ENCODE measurements at regions not wholly inside any gene's neighbourhood (a gene's known extent, or its start where the extent isn't known, plus 50 kb on each side); places are given as distances from the start of the nearest gene placed in this dataset.

- intact Hi-C loops (cut with DNase I) = no loop called here
- ATAC-seq (no peak), DNase-seq (ENCODE audit: low spot score) (no peak)
These were observed 348.4 kb upstream of the IL12A start for GRCh38 chr3:159640225-159640624.

GRCh38 chr3:159643406-159643805, 345.2 kb upstream of the IL12A start:
- ATAC-seq (no peak), DNase-seq (ENCODE audit: low spot score) (no peak)
- intact Hi-C loops (cut with DNase I) = no loop called here

- intact Hi-C loops (cut with DNase I) = no loop called here
- ATAC-seq = no peak
- no peak for DNase-seq (ENCODE audit: low spot score)
These were observed 342.8 kb upstream of the IL12A start for GRCh38 chr3:159645874-159646273.

- DNase-seq (ENCODE audit: low spot score) (no peak), ATAC-seq (no peak)
- intact Hi-C loops (cut with DNase I) = no loop called here
These were observed 338.7 kb upstream of the IL12A start for GRCh38 chr3:159649951-159650350.

- ATAC-seq (no peak), DNase-seq (ENCODE audit: low spot score) (no peak)
- intact Hi-C loops (cut with DNase I) = no loop called here
These were observed 337.9 kb upstream of the IL12A start for GRCh38 chr3:159650726-159651125.

GRCh38 chr3:159652452-159652851, 336.2 kb upstream of the IL12A start:
- DNase-seq (ENCODE audit: low spot score) = no peak
- no peak for ATAC-seq
- intact Hi-C loops (cut with DNase I) = no loop called here

GRCh38 chr3:159654183-159655134, 334.2 kb upstream of the IL12A start:
- DNase-seq (ENCODE audit: low spot score) = no peak
- ATAC-seq = no peak
- intact Hi-C loops (cut with DNase I) = no loop called here

- ATAC-seq = no peak
- intact Hi-C loops (cut with DNase I) = no loop called here
- no peak for DNase-seq (ENCODE audit: low spot score)
These were observed 333.4 kb upstream of the IL12A start for GRCh38 chr3:159655202-159655601.

- intact Hi-C loops (cut with DNase I) = loop anchor here (1.0 kb wide), 1 partner anchor 22 kb away; no protein-coding TSS in a partner anchor
- ATAC-seq (no peak), DNase-seq (ENCODE audit: low spot score) (no peak)
These were observed 331.5 kb upstream of the IL12A start for GRCh38 chr3:159657176-159657575.

- no peak for ATAC-seq
- DNase-seq (ENCODE audit: low spot score) = no peak
- intact Hi-C loops (cut with DNase I) = loop anchor here (1.0 kb wide), 1 partner anchor 22 kb away; no protein-coding TSS in a partner anchor
These were observed 331.0 kb upstream of the IL12A start for GRCh38 chr3:159657629-159658028.

- no peak for ATAC-seq
- intact Hi-C loops (cut with DNase I) = no loop called here
- DNase-seq (ENCODE audit: low spot score) = no peak
These were observed 328.3 kb upstream of the IL12A start for GRCh38 chr3:159660326-159660725.

GRCh38 chr3:159660901-159661300, 327.7 kb upstream of the IL12A start:
- DNase-seq (ENCODE audit: low spot score) (no peak), ATAC-seq (no peak)
- intact Hi-C loops (cut with DNase I) = no loop called here

- intact Hi-C loops (cut with DNase I) = no loop called here
- ATAC-seq = no peak
- no peak for DNase-seq (ENCODE audit: low spot score)
These were observed 326.1 kb upstream of the IL12A start for GRCh38 chr3:159662549-159662948.

- no peak for ATAC-seq
- no peak for DNase-seq (ENCODE audit: low spot score)
- intact Hi-C loops (cut with DNase I) = no loop called here
These were observed 324.6 kb upstream of the IL12A start for GRCh38 chr3:159664006-159664405.

GRCh38 chr3:159664653-159665052, 324.0 kb upstream of the IL12A start:
- no peak for ATAC-seq
- intact Hi-C loops (cut with DNase I) = no loop called here
- DNase-seq (ENCODE audit: low spot score) = no peak

- ATAC-seq (no peak), DNase-seq (ENCODE audit: low spot score) (no peak)
- intact Hi-C loops (cut with DNase I) = no loop called here
These were observed 321.4 kb upstream of the IL12A start for GRCh38 chr3:159667261-159667660.

- DNase-seq (ENCODE audit: low spot score) (no peak), ATAC-seq (no peak)
- intact Hi-C loops (cut with DNase I) = no loop called here
These were observed 320.2 kb upstream of the IL12A start for GRCh38 chr3:159668461-159668860.

- ATAC-seq (no peak), DNase-seq (ENCODE audit: low spot score) (no peak)
- intact Hi-C loops (cut with DNase I) = no loop called here
These were observed 319.6 kb upstream of the IL12A start for GRCh38 chr3:159668990-159669476.

- no peak for ATAC-seq
- no peak for DNase-seq (ENCODE audit: low spot score)
- intact Hi-C loops (cut with DNase I) = no loop called here
These were observed 318.9 kb upstream of the IL12A start for GRCh38 chr3:159669766-159670165.

Data from sciatic nerve (tissue), 2 donors.